ENCODE measurements at regions not wholly inside any gene's neighbourhood (a gene's known extent, or its start where the extent isn't known, plus 50 kb on each side); places are given as distances from the start of the nearest gene placed in this dataset.

- TF ChIP-seq MXD4 (CRISPR knock-in tag; IDR thresholded peaks at IDR 0.05) (no peak), ZNF513 (CRISPR knock-in tag; conservative IDR thresholded peaks at IDR 0.05) (no peak), HMGA1 (CRISPR knock-in tag; conservative IDR thresholded peaks at IDR 0.05) (no peak), MED13 (CRISPR knock-in tag; IDR thresholded peaks at IDR 0.05) (no peak), AHR (CRISPR knock-in tag; IDR thresholded peaks at IDR 0.05) (no peak), ZNF552 (CRISPR knock-in tag; IDR thresholded peaks at IDR 0.05; ENCODE audit: borderline replicate concordance) (no peak), ZNF605 (CRISPR knock-in tag; IDR thresholded peaks at IDR 0.05) (no peak), FOXA1 (IDR thresholded peaks at IDR 0.05) (no peak), FOXA1 (CRISPR knock-in tag; IDR thresholded peaks at IDR 0.05) (no peak), ZMYM2 (CRISPR knock-in tag; IDR thresholded peaks at IDR 0.05) (no peak), ZNF44 (CRISPR knock-in tag; IDR thresholded peaks at IDR 0.05) (no peak), RFX5 (IDR thresholded peaks at IDR 0.05; ENCODE audit: low read depth, low read length) (no peak), REXO4 (CRISPR knock-in tag; IDR thresholded peaks at IDR 0.05; ENCODE audit: borderline replicate concordance) (no peak), ZSCAN20 (CRISPR knock-in tag; IDR thresholded peaks at IDR 0.05; ENCODE audit: borderline replicate concordance) (no peak)
- TF ChIP-seq, protein P1, sequence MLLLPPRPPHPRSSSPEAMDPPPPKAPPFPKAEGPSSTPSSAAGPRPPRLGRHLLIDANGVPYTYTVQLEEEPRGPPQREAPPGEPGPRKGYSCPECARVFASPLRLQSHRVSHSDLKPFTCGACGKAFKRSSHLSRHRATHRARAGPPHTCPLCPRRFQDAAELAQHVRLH (CRISPR knock-in tag; IDR thresholded peaks at IDR 0.05; ENCODE audit: borderline replicate concordance, low read depth) = no peak
- Histone ChIP-seq H4K20me1 (ENCODE audit: insufficient read depth, low read length) (no peaks in the 10 kb centered on the region), H3K4me2 (ENCODE audit: low read depth, low read length) (peak overlapping the region; percentile 61), H3K27ac (ENCODE audit: extremely low read length, insufficient read depth, low read length) (no peak overlapping the region), H3K9ac (ENCODE audit: insufficient read depth, low read depth, low read length) (no peak overlapping the region), H3K4me1 (ENCODE audit: insufficient read depth, low read length) (peaks cover 54% of the 10 kb centered on the region), H3K79me2 (ENCODE audit: insufficient read depth, low read length) (no peaks in the 10 kb centered on the region), H3K4me3 (replicated peaks in 1 of 3; ENCODE audit: insufficient read depth in 1 of 3, low read depth in 2 of 3, low read length in 3 of 3) (peak overlapping the region in 1 of 3 experiments; percentile 27; a peak in 1 of 6 replicates), H2AFZ (ENCODE audit: low read length) (no peak overlapping the region), H3K36me3 (replicated peaks in 1 of 2; ENCODE audit: control insufficient read depth in 1 of 2, insufficient read depth in 2 of 2, low read length in 2 of 2) (no peaks in the 10 kb centered on the region), H3K9me3 (ENCODE audit: low read length) (no peaks in the 10 kb centered on the region), H3K27me3 (ENCODE audit: control insufficient read depth in 1 of 2, insufficient read depth in 2 of 2, low read length in 2 of 2) (peaks cover 0 to 10% of the 10 kb centered on the region in 2 experiments; a peak in 3 of 5 replicates)
- FAIRE-seq (no peak), DNase-seq (ENCODE audit: low spot score) (no peak), ATAC-seq (peak; percentile 10)
- intact Hi-C loops (cut with micrococcal nuclease; ENCODE audit: unreplicated experiment) = no loop called here
- BruUV-seq (replicated peaks) = no TSS peak
- 19% methylated on average over 10 of the region's 28 CpGs for WGBS (ENCODE audit: low lambda C conversion rate)
- ChIA-PET POLR2A (interaction anchor here (1.9 kb wide), 1 partner anchor 63 kb away, joined by 7 read pairs; no protein-coding TSS in a partner anchor), CTCF (ENCODE audit: low intra/inter-chr PET ratio, low total read pairs) (no interaction called here)
- in situ Hi-C loops (cut with HindIII; ENCODE audit: extremely low pct_ligation_motif_present, low pct_unique_long_range_greater_than_20kb) = no loop called here
Observed at GRCh38 chr14:101225157-101226152, 321.9 kb upstream of the RTL1 start.
